Tibial artery (tissue), 4 donors: ENCODE measurements at regions not wholly inside any gene's neighbourhood (a gene's known extent, or its start where the extent isn't known, plus 50 kb on each side); places are given as distances from the start of the nearest gene placed in this dataset.

Experiments used
- DNase-seq, 2 donors: peaks; one replicate each; pipeline ENCODE4 v3.0.0-alpha.2; 2019
- H3K27ac ChIP-seq, 2 donors: fragments of 200-600 bp; sonication (generic) in 1 of 2; 1 replicate in 1 of 2; 2 replicates in 1 of 2; pipeline ENCODE4 v1.5.1; 2018 to 2019; ENCODE audit warnings: mild to moderate bottlenecking in 1 of 2
- H3K27me3 ChIP-seq, 2 donors: fragments of 200-600 bp; sonication (generic) in 1 of 2; one replicate each; pipeline versions ENCODE4 v1.5.1 to v1.6.0; 2016 to 2019
- H3K36me3 ChIP-seq, 3 donors: fragments of 200-600 bp; sonication (generic) in 2 of 3; one replicate each; pipeline ENCODE4 v1.5.1; 2016 to 2019; ENCODE audit warnings: mild to moderate bottlenecking in 2 of 3
- H3K4me1 ChIP-seq, 4 donors: fragments of 200-600 bp; sonication (generic) in 2 of 4; 1 replicate in 3 of 4; 2 replicates in 1 of 4; pipeline ENCODE4 v1.5.1; 2016 to 2019
- H3K4me3 ChIP-seq, 2 donors: fragments of 200-600 bp; sonication (generic) in 1 of 2; 1 replicate in 1 of 2; 2 replicates in 1 of 2; pipeline ENCODE4 v1.5.1; 2018 to 2019; ENCODE audit warnings: mild to moderate bottlenecking in 2 of 2
- H3K9me3 ChIP-seq, 3 donors: fragments of 200-600 bp; sonication (generic) in 1 of 3; one replicate each; pipeline ENCODE4 v1.5.1; 2016 to 2019
- CTCF ChIP-seq, 2 experiments: fragments of 200-600 bp in 1 of 2; fragments of 450-650 bp in 1 of 2; IDR thresholded peaks; one replicate each; pipeline ENCODE4 v1.5.1; 2017 to 2019; ENCODE audit warnings: antibody characterized with exemption in 2 of 2, mild to moderate bottlenecking in 1 of 2, moderate library complexity in 1 of 2
- intact Hi-C: fragments of 100-400 bp; cut with DNase I; formaldehyde crosslinking; loops from one replicate; pipeline ENCODE4 v1.15.0; 2023; ENCODE audit warnings: low total_unique reads

- H3K36me3 ChIP-seq, result no peaks in the 10 kb centered on the region
- intact Hi-C loops, result no loop called here
- TF ChIP-seq CTCF (IDR thresholded peaks at IDR 0.05), result no peak
- H3K27ac ChIP-seq, result no peak overlapping the region
- H3K27me3 ChIP-seq, result no peaks in the 10 kb centered on the region
- H3K9me3 ChIP-seq, result no peaks in the 10 kb centered on the region
- no peaks in the 10 kb centered on the region for H3K4me1 ChIP-seq
- no peak for DNase-seq
- no peak overlapping the region for H3K4me3 ChIP-seq
Measured at GRCh38 chr13:107348471-107348870, 780.5 kb upstream of the ARGLU1 start.

GRCh38 chr13:107347641-107348369 lies 779.9 kb upstream of the ARGLU1 start:
- Histone ChIP-seq H3K4me3 (no peak overlapping the region), H3K27ac (no peak overlapping the region), H3K36me3 (no peaks in the 10 kb centered on the region), H3K4me1 (no peaks in the 10 kb centered on the region), H3K9me3 (no peaks in the 10 kb centered on the region), H3K27me3 (no peaks in the 10 kb centered on the region)
- TF ChIP-seq CTCF (IDR thresholded peaks at IDR 0.05), result no peak
- no peak for DNase-seq
- intact Hi-C loops, result no loop called here

GRCh38 chr13:107342747-107343146 lies 774.8 kb upstream of the ARGLU1 start:
- no peak for DNase-seq
- Histone ChIP-seq H3K27ac (no peak overlapping the region), H3K27me3 (no peaks in the 10 kb centered on the region), H3K9me3 (no peaks in the 10 kb centered on the region), H3K36me3 (no peaks in the 10 kb centered on the region), H3K4me1 (no peaks in the 10 kb centered on the region), H3K4me3 (no peak overlapping the region)
- intact Hi-C loops, result no loop called here
- no peak for TF ChIP-seq CTCF (IDR thresholded peaks at IDR 0.05)

- no peaks in the 10 kb centered on the region for H3K36me3 ChIP-seq
- no peak for TF ChIP-seq CTCF (IDR thresholded peaks at IDR 0.05)
- no peak overlapping the region for H3K4me3 ChIP-seq
- H3K9me3 ChIP-seq, result no peaks in the 10 kb centered on the region
- H3K4me1 ChIP-seq, result no peaks in the 10 kb centered on the region
- no peak for DNase-seq
- no peaks in the 10 kb centered on the region for H3K27me3 ChIP-seq
- H3K27ac ChIP-seq, result no peak overlapping the region
- intact Hi-C loops, result no loop called here
Measured at GRCh38 chr13:107339209-107339608, 771.3 kb upstream of the ARGLU1 start.

- DNase-seq, result no peak
- no peaks in the 10 kb centered on the region for H3K9me3 ChIP-seq
- no peaks in the 10 kb centered on the region for H3K4me1 ChIP-seq
- no peaks in the 10 kb centered on the region for H3K27me3 ChIP-seq
- intact Hi-C loops, result no loop called here
- TF ChIP-seq CTCF (IDR thresholded peaks at IDR 0.05), result no peak
- no peak overlapping the region for H3K27ac ChIP-seq
- no peaks in the 10 kb centered on the region for H3K36me3 ChIP-seq
- H3K4me3 ChIP-seq, result no peak overlapping the region
Measured at GRCh38 chr13:107332188-107332587, 764.3 kb upstream of the ARGLU1 start.

- Histone ChIP-seq H3K4me1 (no peaks in the 10 kb centered on the region), H3K27ac (no peak overlapping the region), H3K27me3 (no peaks in the 10 kb centered on the region), H3K36me3 (no peaks in the 10 kb centered on the region), H3K9me3 (no peaks in the 10 kb centered on the region), H3K4me3 (no peak overlapping the region)
- no peak for TF ChIP-seq CTCF (IDR thresholded peaks at IDR 0.05)
- intact Hi-C loops, result no loop called here
- DNase-seq, result no peak
Measured at GRCh38 chr13:107331359-107331758, 763.4 kb upstream of the ARGLU1 start.
